GM12878 (cell line): ENCODE measurements at regions not wholly inside any gene's neighbourhood (a gene's known extent, or its start where the extent isn't known, plus 50 kb on each side); places are given as distances from the start of the nearest gene placed in this dataset.

ENCODE experiments used
- CHD1 ChIP-seq: IDR thresholded peaks from 2 replicates; pipeline ENCODE4 v1.6.1; 2012; ENCODE audit warnings: low read depth, low read length, improper control_type of control experiment
- CHD4 ChIP-seq: fragments of 200-600 bp; sonication (generic); IDR thresholded peaks from 2 replicates; pipeline ENCODE4 v1.6.1; 2016; ENCODE audit warnings: mild to moderate bottlenecking
- CTCF ChIP-seq, 3 experiments: IDR thresholded peaks in 2 of 3; conservative IDR thresholded peaks in 1 of 3; 2 replicates each; pipeline ENCODE4 v1.5.1; 2011; ENCODE audit warnings: low read depth in 3 of 3, low read length in 3 of 3, mild to moderate bottlenecking in 3 of 3, control low read depth in 2 of 3, moderate library complexity in 2 of 3, inconsistent platforms in 1 of 3, mixed read lengths in 1 of 3; ENCODE audit not compliant: control insufficient read depth in 2 of 3, insufficient read depth in 1 of 3; ENCODE audit errors: extremely low read depth in 1 of 3
- EGR1 ChIP-seq, 2 experiments: IDR thresholded peaks; 1 replicate in 1 of 2; 2 replicates in 1 of 2; pipeline ENCODE4 v1.6.1; 2011 to 2012; ENCODE audit warnings: low read depth in 2 of 2, low read length in 2 of 2, borderline replicate concordance in 1 of 2, mild to moderate bottlenecking in 1 of 2, moderate library complexity in 1 of 2
- EZH2 ChIP-seq: IDR thresholded peaks from 2 replicates; pipeline ENCODE4 v1.6.1; 2012; ENCODE audit warnings: low read depth, mild to moderate bottlenecking, control low read depth, inconsistent platforms, low read length, borderline replicate concordance; ENCODE audit not compliant: control insufficient read depth
- GABPA ChIP-seq: IDR thresholded peaks from 2 replicates; pipeline ENCODE4 v1.6.1; 2014; ENCODE audit warnings: antibody characterized with exemption, low read depth, mild to moderate bottlenecking, inconsistent platforms
- HDAC2 ChIP-seq: fragments of 200-600 bp; sonication (generic); IDR thresholded peaks from 2 replicates; pipeline ENCODE4 v1.6.1; 2017
- NFYB ChIP-seq: IDR thresholded peaks from 2 replicates; pipeline ENCODE4 v1.6.1; 2011; ENCODE audit warnings: low read depth, mild to moderate bottlenecking, low read length, improper control_type of control experiment, moderate library complexity; ENCODE audit not compliant: insufficient read depth
- POLR2AphosphoS2 ChIP-seq: IDR thresholded peaks from 2 replicates; pipeline ENCODE4 v1.6.1; 2011; ENCODE audit warnings: low read depth, mild to moderate bottlenecking, low read length, improper control_type of control experiment, moderate library complexity
- POLR2AphosphoS5 ChIP-seq: IDR thresholded peaks from 2 replicates; pipeline ENCODE4 v1.6.1; 2011; ENCODE audit warnings: mild to moderate bottlenecking, low read length, inconsistent platforms
- SMC3 ChIP-seq: IDR thresholded peaks from 2 replicates; pipeline ENCODE4 v1.6.1; 2011; ENCODE audit warnings: low read length, improper control_type of control experiment, borderline replicate concordance
- TAF1 ChIP-seq: IDR thresholded peaks from 2 replicates; pipeline ENCODE4 v1.6.1; 2011; ENCODE audit warnings: mild to moderate bottlenecking, low read depth, low read length, borderline replicate concordance
- TCF3 ChIP-seq: IDR thresholded peaks from 2 replicates; pipeline ENCODE4 v1.6.1; 2012; ENCODE audit warnings: low read depth, mild to moderate bottlenecking, low read length, borderline replicate concordance; ENCODE audit not compliant: insufficient read depth
- YY1 ChIP-seq: IDR thresholded peaks from 2 replicates; pipeline ENCODE4 v1.6.1; 2011; ENCODE audit warnings: low read depth, mild to moderate bottlenecking, low read length

GRCh38 chr2:104433657-104434056 is 420.3 kb upstream of the POU3F3 start:
- no peak for TF ChIP-seq EZH2
- TF ChIP-seq TCF3: no peak
- TF ChIP-seq GABPA: no peak
- no peak for TF ChIP-seq POLR2AphosphoS5
- TF ChIP-seq EGR1 (IDR thresholded peaks at IDR 0.05; ENCODE audit: borderline replicate concordance in 1 of 2, low read depth in 2 of 2, low read length in 2 of 2): no peak
- TF ChIP-seq CHD1: no peak
- no peak for TF ChIP-seq TAF1
- TF ChIP-seq CTCF (IDR thresholded peaks at IDR 0.05 in 2 of 3, conservative IDR thresholded peaks at IDR 0.05 in 1 of 3; ENCODE audit: control insufficient read depth in 2 of 3, extremely low read depth in 1 of 3, insufficient read depth in 1 of 3, low read depth in 3 of 3, low read length in 3 of 3): no peak
- TF ChIP-seq YY1: no peak
- TF ChIP-seq HDAC2: no peak
- no peak for TF ChIP-seq POLR2AphosphoS2
- TF ChIP-seq NFYB: no peak
- no peak for TF ChIP-seq SMC3
- TF ChIP-seq CHD4: no peak
